Bronchial epithelial cell (primary cell): ENCODE measurements at regions not wholly inside any gene's neighbourhood (a gene's known extent, or its start where the extent isn't known, plus 50 kb on each side); places are given as distances from the start of the nearest gene placed in this dataset.

Experiments
- DNase-seq: peaks from one replicate; pipeline ENCODE4 v3.0.0-alpha.2; 2010; ENCODE audit warnings: low read depth
- FAIRE-seq: peaks from 2 replicates; lab custom pipeline; 2011; peaks lifted over from hg19 to GRCh38; lab: Jason Lieb, UNC
- H3K27me3 ChIP-seq: 2 replicates; pipeline ENCODE4 v1.5.1; 2011; ENCODE audit warnings: low read length; ENCODE audit not compliant: control insufficient read depth, insufficient read depth
- H3K36me3 ChIP-seq: 2 replicates; pipeline ENCODE4 v1.5.1; 2011; ENCODE audit warnings: low read length; ENCODE audit not compliant: control insufficient read depth, insufficient read depth
- H3K4me3 ChIP-seq: 2 replicates; pipeline ENCODE4 v1.5.1; 2011; ENCODE audit warnings: mild to moderate bottlenecking, low read depth, low read length, control low read depth
- TF ChIP-seq, protein P1 (sequence below): IDR thresholded peaks from 2 replicates; pipeline ENCODE4 v1.5.1; 2011; ENCODE audit warnings: mild to moderate bottlenecking, moderate library complexity, low read length, control low read depth, inconsistent platforms; ENCODE audit not compliant: insufficient read depth, severe bottlenecking

DNA sequence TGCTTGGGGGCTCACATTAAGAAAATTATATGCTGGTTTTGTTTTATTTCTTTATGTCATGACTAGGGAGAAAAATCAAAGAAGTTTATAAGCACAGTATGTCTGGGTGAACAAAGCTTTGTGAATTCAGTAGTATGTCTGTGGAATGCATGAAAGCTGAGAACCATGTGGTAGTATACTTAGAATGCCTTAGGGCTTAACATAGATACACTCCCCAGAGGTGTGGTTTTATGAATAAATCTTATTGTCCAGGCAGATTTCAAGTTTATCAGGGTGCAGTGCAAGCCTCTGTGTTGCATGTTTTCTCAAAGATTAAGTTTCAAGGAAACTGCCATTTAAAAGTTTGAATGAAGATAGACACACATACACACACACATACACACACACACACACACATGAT, 620.5 kb downstream of the CDY2B start:
- Histone ChIP-seq H3K4me3 (no peak overlapping the region), H3K27me3 (no peaks in the 10 kb centered on the region), H3K36me3 (no peaks in the 10 kb centered on the region)
- FAIRE-seq (no peak), DNase-seq (peak; percentile 39)
- TF ChIP-seq, protein P1, sequence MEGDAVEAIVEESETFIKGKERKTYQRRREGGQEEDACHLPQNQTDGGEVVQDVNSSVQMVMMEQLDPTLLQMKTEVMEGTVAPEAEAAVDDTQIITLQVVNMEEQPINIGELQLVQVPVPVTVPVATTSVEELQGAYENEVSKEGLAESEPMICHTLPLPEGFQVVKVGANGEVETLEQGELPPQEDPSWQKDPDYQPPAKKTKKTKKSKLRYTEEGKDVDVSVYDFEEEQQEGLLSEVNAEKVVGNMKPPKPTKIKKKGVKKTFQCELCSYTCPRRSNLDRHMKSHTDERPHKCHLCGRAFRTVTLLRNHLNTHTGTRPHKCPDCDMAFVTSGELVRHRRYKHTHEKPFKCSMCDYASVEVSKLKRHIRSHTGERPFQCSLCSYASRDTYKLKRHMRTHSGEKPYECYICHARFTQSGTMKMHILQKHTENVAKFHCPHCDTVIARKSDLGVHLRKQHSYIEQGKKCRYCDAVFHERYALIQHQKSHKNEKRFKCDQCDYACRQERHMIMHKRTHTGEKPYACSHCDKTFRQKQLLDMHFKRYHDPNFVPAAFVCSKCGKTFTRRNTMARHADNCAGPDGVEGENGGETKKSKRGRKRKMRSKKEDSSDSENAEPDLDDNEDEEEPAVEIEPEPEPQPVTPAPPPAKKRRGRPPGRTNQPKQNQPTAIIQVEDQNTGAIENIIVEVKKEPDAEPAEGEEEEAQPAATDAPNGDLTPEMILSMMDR: no peak

DNA sequence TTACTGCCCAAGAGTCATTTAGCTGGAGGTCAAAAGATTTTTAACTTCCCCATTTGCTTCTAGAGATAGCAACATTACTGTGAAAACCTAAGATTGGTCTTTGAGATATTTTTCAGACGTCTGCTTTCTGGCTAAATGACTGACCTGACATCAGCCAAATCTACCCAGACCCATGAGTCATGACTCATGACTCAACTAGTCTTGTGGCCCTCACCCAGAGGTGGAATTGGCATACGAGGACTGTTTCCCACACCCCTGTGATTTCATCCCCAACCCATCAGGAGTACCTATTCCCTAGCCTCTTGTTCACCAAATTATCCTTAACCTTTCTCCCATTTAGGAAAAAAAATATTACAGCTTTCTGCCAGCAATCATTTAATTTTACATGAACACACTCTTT, 641.6 kb downstream of the CDY2B start:
- H3K27me3 ChIP-seq: no peaks in the 10 kb centered on the region
- no peak overlapping the region for H3K4me3 ChIP-seq
- peak; percentile 78 for DNase-seq
- TF ChIP-seq, protein P1: no peak
- no peak for FAIRE-seq
- no peaks in the 10 kb centered on the region for H3K36me3 ChIP-seq

DNA sequence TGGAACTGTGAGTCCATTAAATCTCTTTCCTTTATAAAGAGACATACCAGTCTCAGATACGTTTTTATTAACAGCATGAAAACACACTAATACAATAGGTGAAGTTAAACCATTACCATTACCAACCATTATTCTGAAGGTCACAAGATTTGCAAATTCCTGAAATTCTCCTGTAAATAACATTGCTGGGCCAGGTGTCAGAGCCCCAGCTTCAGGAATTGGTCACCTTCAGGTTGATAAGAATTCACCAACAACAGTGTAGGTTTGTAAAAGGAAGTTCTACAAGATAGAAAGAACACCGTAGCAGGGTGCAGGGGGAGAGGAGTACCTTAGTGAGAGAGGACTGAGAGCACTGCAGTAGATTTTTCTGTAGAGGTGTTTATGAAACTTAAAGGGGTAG, 644.3 kb downstream of the CDY2B start:
- H3K4me3 ChIP-seq: no peak overlapping the region
- H3K27me3 ChIP-seq: no peaks in the 10 kb centered on the region
- no peak for DNase-seq
- TF ChIP-seq, protein P1: no peak
- no peaks in the 10 kb centered on the region for H3K36me3 ChIP-seq
- no peak for FAIRE-seq

DNA sequence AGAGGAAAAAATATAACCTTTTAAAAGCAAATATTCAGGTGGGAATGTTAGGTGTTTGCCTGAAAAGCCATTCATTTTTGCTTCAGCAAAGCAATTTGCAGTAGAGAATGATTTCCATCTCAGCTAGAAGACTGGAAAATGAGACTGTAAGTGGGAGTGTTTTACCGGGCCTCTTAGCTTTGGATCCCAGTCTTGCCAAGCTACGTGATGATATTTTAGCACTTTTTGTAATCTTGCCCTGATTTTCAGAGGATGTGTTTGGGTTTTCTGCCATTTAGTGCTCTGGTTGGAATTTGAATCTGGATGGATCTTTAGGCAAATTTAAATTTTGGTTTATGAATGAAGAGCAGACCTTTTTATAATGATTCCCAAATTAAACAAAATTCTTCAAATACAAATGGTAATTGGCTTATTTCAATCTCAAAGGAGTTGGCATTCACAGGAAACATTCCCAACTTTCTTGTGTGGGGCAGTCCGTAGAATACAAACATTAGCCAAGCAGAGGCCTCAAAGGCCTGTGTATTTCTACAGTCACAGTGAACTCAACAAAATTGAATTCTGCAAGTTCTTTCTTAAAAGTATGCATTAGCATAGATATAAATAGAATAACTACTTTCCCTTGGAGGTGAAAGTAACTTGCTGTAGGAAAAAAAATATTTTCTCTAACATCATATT, 646.4 kb downstream of the CDY2B start:
- TF ChIP-seq, protein P1: no peak
- DNase-seq: no peak
- Histone ChIP-seq H3K27me3 (no peaks in the 10 kb centered on the region), H3K36me3 (no peaks in the 10 kb centered on the region), H3K4me3 (no peak overlapping the region)
- no peak for FAIRE-seq

DNA sequence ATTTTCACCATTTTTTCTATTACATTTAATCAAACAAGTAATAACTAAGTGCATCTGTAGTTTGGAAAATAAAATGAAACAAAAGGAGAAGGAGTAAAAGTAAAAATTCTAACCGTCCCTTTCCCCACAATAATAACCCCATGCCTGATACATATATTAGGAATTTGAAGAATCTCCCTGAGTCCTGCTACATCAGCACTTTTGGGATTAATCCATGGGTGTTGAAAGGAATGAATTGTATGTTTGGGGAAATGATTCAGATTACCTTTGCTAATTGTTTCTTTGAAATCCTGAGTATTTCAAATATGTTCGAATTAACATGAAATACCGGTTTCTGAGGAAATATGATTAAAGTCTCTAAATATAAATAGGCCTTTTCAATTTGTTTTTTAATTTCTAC, 648.0 kb downstream of the CDY2B start:
- no peak for FAIRE-seq
- H3K36me3 ChIP-seq: no peaks in the 10 kb centered on the region
- TF ChIP-seq, protein P1: no peak

DNA sequence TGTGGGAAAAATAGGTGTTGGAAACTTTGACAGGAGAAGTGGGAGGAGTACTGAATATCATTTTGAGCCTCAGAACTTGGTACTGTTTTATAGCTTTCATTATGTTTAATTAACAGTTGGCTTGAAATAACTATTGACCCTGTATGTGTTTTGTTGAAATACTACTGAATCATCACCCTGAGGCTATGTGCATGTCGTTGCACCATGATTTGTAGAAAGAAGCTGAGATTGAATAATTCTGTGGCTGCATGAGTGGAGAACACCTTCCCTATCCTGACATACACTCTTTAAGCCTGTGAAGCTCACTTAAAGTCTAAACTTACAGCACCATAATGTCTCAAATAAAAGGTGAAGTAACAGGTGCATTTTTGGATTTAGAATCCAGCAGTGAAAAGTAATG, 656.5 kb downstream of the CDY2B start:
- Histone ChIP-seq H3K27me3 (no peaks in the 10 kb centered on the region), H3K36me3 (no peaks in the 10 kb centered on the region), H3K4me3 (no peak overlapping the region)
- TF ChIP-seq, protein P1: no peak
- FAIRE-seq (no peak), DNase-seq (peak; percentile 62)

More for the DNA sequence above, 648.0 kb downstream of the CDY2B start:
- H3K27me3 ChIP-seq: no peaks in the 10 kb centered on the region
- no peak overlapping the region for H3K4me3 ChIP-seq
- DNase-seq: peak; percentile 47
